ENCODE measurements at regions not wholly inside any gene's neighbourhood (a gene's known extent, or its start where the extent isn't known, plus 50 kb on each side); places are given as distances from the start of the nearest gene placed in this dataset.
A peak's percentile ranks its signal among the peaks of the same experiment; 100 is the strongest.
"Not testable (repeated sequence)": the region's sequence is repeated elsewhere in the genome, so short reads cannot be mapped to it uniquely, and the experiment has no call there.

GRCh38 chr17:21573961-21574610 lies 118.2 kb upstream of the KCNJ18 start:
- no peak overlapping the region for H3K27ac ChIP-seq
- H3K9me3 ChIP-seq: no peaks in the 10 kb centered on the region
- peak overlapping the region; percentile 37 to 46 for H3K4me3 ChIP-seq
- DNase-seq (ENCODE audit: extremely low spot score in 2 of 2): no peak
- no peaks in the 10 kb centered on the region for H3K4me1 ChIP-seq
- intact Hi-C loops (cut with DNase I): no loop called here
- no peaks in the 10 kb centered on the region for H3K27me3 ChIP-seq
- peak in 1 of 2 donors; percentile 17 for TF ChIP-seq POLR2AphosphoS5 (IDR thresholded peaks at IDR 0.05; ENCODE audit: insufficient read depth in 1 of 2, low read depth in 1 of 2)
- no peak for TF ChIP-seq POLR2A (IDR thresholded peaks at IDR 0.05)
- TF ChIP-seq, protein P1, sequence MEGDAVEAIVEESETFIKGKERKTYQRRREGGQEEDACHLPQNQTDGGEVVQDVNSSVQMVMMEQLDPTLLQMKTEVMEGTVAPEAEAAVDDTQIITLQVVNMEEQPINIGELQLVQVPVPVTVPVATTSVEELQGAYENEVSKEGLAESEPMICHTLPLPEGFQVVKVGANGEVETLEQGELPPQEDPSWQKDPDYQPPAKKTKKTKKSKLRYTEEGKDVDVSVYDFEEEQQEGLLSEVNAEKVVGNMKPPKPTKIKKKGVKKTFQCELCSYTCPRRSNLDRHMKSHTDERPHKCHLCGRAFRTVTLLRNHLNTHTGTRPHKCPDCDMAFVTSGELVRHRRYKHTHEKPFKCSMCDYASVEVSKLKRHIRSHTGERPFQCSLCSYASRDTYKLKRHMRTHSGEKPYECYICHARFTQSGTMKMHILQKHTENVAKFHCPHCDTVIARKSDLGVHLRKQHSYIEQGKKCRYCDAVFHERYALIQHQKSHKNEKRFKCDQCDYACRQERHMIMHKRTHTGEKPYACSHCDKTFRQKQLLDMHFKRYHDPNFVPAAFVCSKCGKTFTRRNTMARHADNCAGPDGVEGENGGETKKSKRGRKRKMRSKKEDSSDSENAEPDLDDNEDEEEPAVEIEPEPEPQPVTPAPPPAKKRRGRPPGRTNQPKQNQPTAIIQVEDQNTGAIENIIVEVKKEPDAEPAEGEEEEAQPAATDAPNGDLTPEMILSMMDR (IDR thresholded peaks at IDR 0.05): no peak
- no peaks in the 10 kb centered on the region for H3K36me3 ChIP-seq

- DNase-seq (ENCODE audit: extremely low spot score in 2 of 2); H3K4me1 ChIP-seq; H3K9me3 ChIP-seq; H3K27ac ChIP-seq; H3K36me3 ChIP-seq; intact Hi-C loops (cut with DNase I); H3K27me3 ChIP-seq: not testable (repeated sequence)
- peak overlapping the region in 1 of 2 donors; percentile 37 for H3K4me3 ChIP-seq
Measured at GRCh38 chr17:21574611-21575255, 117.6 kb upstream of the KCNJ18 start.

DNA sequence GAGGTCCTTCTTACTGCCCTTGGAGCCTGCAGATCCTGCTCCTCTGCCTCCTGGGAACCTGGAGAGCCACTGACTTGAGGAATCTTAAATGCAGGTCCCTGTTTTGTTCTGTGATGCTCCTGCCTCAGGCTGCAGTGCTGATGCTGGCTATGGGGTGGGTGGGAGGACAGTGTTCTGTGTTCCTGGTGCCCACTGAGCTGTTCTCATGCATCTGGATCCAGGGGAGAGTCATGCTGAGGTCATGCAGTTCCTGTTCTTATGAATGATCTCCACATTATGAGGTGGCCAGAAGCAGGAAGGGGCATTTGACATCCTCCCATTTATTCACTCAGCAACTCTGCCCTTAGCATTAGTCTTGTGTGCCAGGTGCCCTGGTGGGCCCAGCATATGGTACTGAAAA lies 113.5 kb upstream of the KCNJ18 start:
- H3K27ac ChIP-seq; H3K4me3 ChIP-seq; DNase-seq (ENCODE audit: extremely low spot score in 2 of 2); H3K4me1 ChIP-seq; H3K9me3 ChIP-seq; intact Hi-C loops (cut with DNase I); H3K27me3 ChIP-seq; H3K36me3 ChIP-seq: not testable (repeated sequence)

DNA sequence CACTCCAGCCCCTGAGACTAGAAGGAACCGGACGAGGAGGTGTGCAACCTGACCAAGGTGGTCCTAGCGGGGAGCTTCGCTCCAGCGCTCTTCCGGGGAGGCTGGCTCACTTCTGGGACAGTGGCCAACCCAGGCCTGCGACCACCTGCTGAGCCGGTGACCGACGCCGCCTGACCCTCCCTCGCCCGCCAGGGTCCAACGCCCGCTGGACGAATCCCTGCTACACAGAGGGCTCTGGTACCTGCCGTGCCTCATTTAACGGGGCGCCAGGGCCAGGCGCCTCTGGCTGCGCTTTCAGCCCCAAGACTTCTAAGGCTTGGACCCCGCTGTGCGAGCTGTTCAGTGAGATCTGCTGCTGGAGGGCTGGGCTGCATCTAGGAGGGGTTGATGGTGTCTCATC lies 99.5 kb upstream of the KCNJ18 start:
- intact Hi-C loops (cut with DNase I): no loop called here
- H3K27ac ChIP-seq: no peak overlapping the region
- TF ChIP-seq, protein P1 (IDR thresholded peaks at IDR 0.05): no peak
- no peak for TF ChIP-seq POLR2AphosphoS5 (IDR thresholded peaks at IDR 0.05; ENCODE audit: insufficient read depth in 1 of 2, low read depth in 1 of 2)
- TF ChIP-seq POLR2A (IDR thresholded peaks at IDR 0.05): no peak

DNA sequence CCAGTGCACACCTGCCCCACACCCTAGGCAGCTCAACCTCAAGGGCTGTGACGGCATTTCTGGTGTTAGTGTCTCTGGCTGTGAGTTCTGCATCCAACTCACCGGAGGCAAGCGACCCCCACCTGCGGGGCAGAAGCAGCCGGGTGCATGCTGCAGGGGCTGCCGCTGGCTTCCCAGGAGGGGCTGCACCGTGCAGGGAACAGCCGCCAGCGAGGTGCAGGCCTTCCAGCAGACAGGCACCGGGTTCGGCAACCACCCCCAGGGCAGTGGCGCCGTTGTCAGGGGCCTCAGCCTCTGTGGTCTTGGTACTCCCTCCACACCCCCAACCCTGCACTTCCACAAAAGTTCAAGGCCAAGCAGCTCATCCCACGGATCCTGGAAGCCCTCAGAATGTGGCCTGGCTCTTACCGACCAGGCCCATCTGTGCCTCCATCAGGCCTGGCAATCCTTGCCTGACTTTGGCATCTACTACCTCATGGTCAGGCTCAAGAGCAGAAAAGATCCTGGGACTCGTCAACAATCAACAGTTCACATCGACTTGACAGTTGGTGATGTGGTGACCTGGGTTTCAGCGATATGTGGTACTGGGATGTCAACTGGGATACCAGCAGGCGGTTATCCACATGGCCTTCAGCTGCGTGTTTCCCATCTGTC lies 98.7 kb upstream of the KCNJ18 start:
- intact Hi-C loops (cut with DNase I); H3K27ac ChIP-seq; H3K4me1 ChIP-seq; H3K4me3 ChIP-seq; H3K27me3 ChIP-seq; H3K36me3 ChIP-seq; DNase-seq (ENCODE audit: extremely low spot score in 2 of 2); H3K9me3 ChIP-seq: not testable (repeated sequence)

More for the DNA sequence above, 99.5 kb upstream of the KCNJ18 start:
- Histone ChIP-seq H3K4me1 (no peaks in the 10 kb centered on the region), H3K9me3 (no peaks in the 10 kb centered on the region), H3K27me3 (no peaks in the 10 kb centered on the region), H3K4me3 (no peak overlapping the region), H3K36me3 (no peaks in the 10 kb centered on the region)
- DNase-seq (ENCODE audit: extremely low spot score in 2 of 2): no peak

DNA sequence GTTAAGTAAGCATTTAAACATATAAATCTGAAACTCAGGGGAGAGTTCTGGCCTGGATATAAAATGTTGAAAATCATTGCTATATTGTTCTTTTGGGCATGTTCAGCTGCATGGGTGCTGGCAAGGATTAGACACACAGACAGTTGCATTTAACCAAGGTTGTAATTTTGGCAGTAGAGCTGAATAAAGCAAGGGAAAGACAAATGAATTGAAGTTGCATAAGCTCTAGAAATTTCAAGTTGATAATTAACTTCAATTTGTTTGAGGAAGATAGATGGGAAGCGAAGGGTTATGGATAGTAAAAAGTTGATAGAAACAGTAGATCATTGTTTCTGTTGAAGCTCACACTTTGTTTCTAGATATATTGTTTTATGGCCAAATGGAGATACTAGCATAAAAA lies 97.2 kb upstream of the KCNJ18 start:
- Histone ChIP-seq H3K27ac (no peak overlapping the region), H3K4me3 (no peak overlapping the region), H3K36me3 (no peaks in the 10 kb centered on the region), H3K27me3 (no peaks in the 10 kb centered on the region), H3K4me1 (no peaks in the 10 kb centered on the region), H3K9me3 (no peaks in the 10 kb centered on the region)
- TF ChIP-seq POLR2A (IDR thresholded peaks at IDR 0.05): no peak
- TF ChIP-seq, protein P1 (IDR thresholded peaks at IDR 0.05): no peak
- TF ChIP-seq POLR2AphosphoS5 (IDR thresholded peaks at IDR 0.05; ENCODE audit: insufficient read depth in 1 of 2, low read depth in 1 of 2): no peak
- DNase-seq (ENCODE audit: extremely low spot score in 2 of 2): no peak
- intact Hi-C loops (cut with DNase I): no loop called here

Data from vagina (tissue), 2 donors.